GM23338 (cell line): ENCODE measurements at regions not wholly inside any gene's neighbourhood (a gene's known extent, or its start where the extent isn't known, plus 50 kb on each side); places are given as distances from the start of the nearest gene placed in this dataset.

Source experiments
- ATAC-seq: fragments of 200-7000 bp; cut with Tn5 transposase; 3 replicates; pipeline ENCODE4 v1.9.1; 2020
- DNase-seq: peaks from one replicate; pipeline ENCODE4 v3.0.0-alpha.2; 2015; ENCODE audit warnings: low spot score
- H2AFZ ChIP-seq: fragments of 200-600 bp; sonication (generic); 2 replicates; pipeline ENCODE4 v1.8.0; 2016; ENCODE audit warnings: antibody characterized with exemption, mild to moderate bottlenecking, moderate library complexity
- H3F3A ChIP-seq: fragments of 200-600 bp; sonication (generic); replicated peaks from 2 replicates; pipeline ENCODE4 v1.8.0; 2017; ENCODE audit warnings: antibody characterized with exemption, mixed run types, low read depth
- H3K27ac ChIP-seq: fragments of 200-600 bp; sonication (generic); 2 replicates; pipeline ENCODE4 v1.6.1; 2016; ENCODE audit warnings: low read depth
- H3K27me3 ChIP-seq: fragments of 200-600 bp; sonication (generic); 2 replicates; pipeline ENCODE4 v1.8.0; 2016; ENCODE audit warnings: mild to moderate bottlenecking, mixed run types, moderate library complexity; ENCODE audit not compliant: insufficient read depth
- H3K36me3 ChIP-seq: fragments of 200-600 bp; sonication (generic); 2 replicates; pipeline ENCODE4 v1.8.0; 2016; ENCODE audit warnings: mild to moderate bottlenecking; ENCODE audit not compliant: insufficient read depth
- H3K4me1 ChIP-seq: fragments of 200-600 bp; sonication (generic); 2 replicates; pipeline ENCODE4 v1.8.0; 2016; ENCODE audit warnings: mild to moderate bottlenecking, moderate library complexity; ENCODE audit not compliant: insufficient read depth
- H3K4me2 ChIP-seq: fragments of 200-600 bp; sonication (generic); 2 replicates; pipeline ENCODE4 v1.7.1; 2017; ENCODE audit warnings: mixed run types
- H3K4me3 ChIP-seq: fragments of 200-600 bp; sonication (generic); 2 replicates; pipeline ENCODE4 v1.6.1; 2016; ENCODE audit warnings: mixed run types
- H3K79me2 ChIP-seq: fragments of 200-600 bp; sonication (generic); replicated peaks from 2 replicates; pipeline ENCODE4 v1.8.0; 2017; ENCODE audit warnings: mild to moderate bottlenecking; ENCODE audit not compliant: insufficient read depth
- H3K9me2 ChIP-seq: fragments of 200-600 bp; sonication (generic); 2 replicates; pipeline ENCODE4 v1.8.0; 2017; ENCODE audit not compliant: insufficient read depth
- H4K20me1 ChIP-seq: fragments of 200-600 bp; sonication (generic); replicated peaks from 2 replicates; pipeline ENCODE4 v1.8.0; 2017; ENCODE audit warnings: mild to moderate bottlenecking; ENCODE audit not compliant: insufficient read depth
- H3K27ac Mint-ChIP-seq: 2 replicates; pipeline ENCODE4 v1.8.0; 2020; ENCODE audit warnings: inconsistent platforms, mild to moderate bottlenecking, moderate library complexity, mixed read lengths
- H3K27me3 Mint-ChIP-seq: 3 replicates; pipeline ENCODE4 v1.8.0; 2022; ENCODE audit warnings: low read depth, mild to moderate bottlenecking, moderate library complexity, mixed read lengths, inconsistent platforms; ENCODE audit not compliant: insufficient read depth, poor library complexity
- H3K36me3 Mint-ChIP-seq: 3 replicates; pipeline ENCODE4 v1.8.0; 2021; ENCODE audit warnings: low read depth, mild to moderate bottlenecking, inconsistent platforms, moderate library complexity, mixed read lengths
- H3K4me1 Mint-ChIP-seq: 3 replicates; pipeline ENCODE4 v1.8.0; 2020; ENCODE audit warnings: mild to moderate bottlenecking, inconsistent platforms, mixed read lengths
- H3K4me3 Mint-ChIP-seq: 3 replicates; pipeline ENCODE4 v1.8.0; 2021; ENCODE audit warnings: moderate library complexity, mild to moderate bottlenecking, inconsistent platforms, mixed read lengths
- H3K9me3 Mint-ChIP-seq: 3 replicates; pipeline ENCODE4 v1.8.0; 2020; ENCODE audit warnings: moderate library complexity, mild to moderate bottlenecking, inconsistent platforms, mixed read lengths
- CREB1 ChIP-seq: fragments of 250-450 bp; sonication (Bioruptor Pico); IDR thresholded peaks from 2 replicates; pipeline ENCODE4 v1.5.0; 2020; ENCODE audit warnings: low read depth, mild to moderate bottlenecking, moderate library complexity
- CTCF ChIP-seq, 2 experiments: fragments of 200-600 bp in 1 of 2; sonication (generic) in 1 of 2; conservative IDR thresholded peaks; 2 replicates each; pipeline versions ENCODE4 v1.5.1 to v1.6.1; 2016 to 2017; ENCODE audit warnings: antibody characterized with exemption in 2 of 2, low read depth in 2 of 2, mild to moderate bottlenecking in 2 of 2, moderate library complexity in 1 of 2
- EZH2 ChIP-seq: fragments of 200-600 bp; sonication (generic); IDR thresholded peaks from one replicate; pipeline ENCODE4 v1.8.0; 2017; ENCODE audit warnings: antibody characterized with exemption, mild to moderate bottlenecking, low read depth; ENCODE audit not compliant: unreplicated experiment
- JUNB ChIP-seq: IDR thresholded peaks from one replicate; pipeline ENCODE4 v1.6.1; 2016; ENCODE audit warnings: antibody characterized with exemption; ENCODE audit not compliant: unreplicated experiment
- NANOG ChIP-seq: IDR thresholded peaks from 2 replicates; pipeline ENCODE4 v1.6.1; 2016; ENCODE audit warnings: antibody characterized with exemption, borderline replicate concordance
- STAT1 ChIP-seq: IDR thresholded peaks from one replicate; pipeline ENCODE4 v1.6.1; 2016; ENCODE audit warnings: antibody characterized with exemption; ENCODE audit not compliant: unreplicated experiment
- ZNF331 ChIP-seq: fragments of 250-450 bp; sonication (Bioruptor Pico); IDR thresholded peaks from 2 replicates; pipeline ENCODE4 v1.5.0; 2020; ENCODE audit warnings: low read depth, mild to moderate bottlenecking, moderate library complexity
- TF ChIP-seq, protein P1 (sequence below): IDR thresholded peaks from 2 replicates; pipeline ENCODE4 v1.6.1; 2016; ENCODE audit warnings: antibody characterized with exemption
- TF ChIP-seq, protein P2 (sequence below): fragments of 250-450 bp; sonication (Bioruptor Pico); IDR thresholded peaks from 2 replicates; pipeline ENCODE4 v1.5.0; 2020; ENCODE audit warnings: mild to moderate bottlenecking, moderate library complexity

DNA sequence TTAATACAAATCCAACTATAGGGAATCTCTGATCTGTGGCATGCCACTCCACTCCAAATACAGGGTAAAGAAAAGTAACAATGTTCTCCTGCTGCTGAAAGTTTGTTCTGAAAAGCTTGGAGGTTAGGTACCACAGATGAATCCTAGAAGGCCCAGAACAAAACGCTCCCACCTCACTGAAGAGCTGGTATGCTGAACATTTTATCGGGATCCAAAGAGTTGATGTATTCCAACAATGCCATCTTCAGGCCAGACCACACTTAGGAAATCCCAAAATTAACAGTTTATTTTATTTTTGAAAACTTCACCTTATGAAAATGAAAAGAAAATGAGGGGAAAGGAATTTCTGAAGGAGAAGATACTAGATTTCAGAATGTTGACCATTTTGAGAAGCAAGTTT, 145.1 kb upstream of the CDH19 start:
- Histone ChIP-seq H2AFZ (no peak overlapping the region), H3F3A (no peaks in the 10 kb centered on the region), H3K36me3 (no peaks in the 10 kb centered on the region), H3K27me3 (no peaks in the 10 kb centered on the region), H4K20me1 (no peaks in the 10 kb centered on the region), H3K4me1 (no peaks in the 10 kb centered on the region), H3K4me3 (no peak overlapping the region), H3K4me2 (no peak overlapping the region), H3K79me2 (no peaks in the 10 kb centered on the region), H3K9me2 (no peaks in the 10 kb centered on the region), H3K27ac (no peak overlapping the region)
- no peak overlapping the region for H3K4me3 Mint-ChIP-seq
- H3K4me1 Mint-ChIP-seq = no peaks in the 10 kb centered on the region
- TF ChIP-seq CTCF (conservative IDR thresholded peaks at IDR 0.05; ENCODE audit: low read depth in 2 of 2) = peak; percentile 49 to 64
- no peak for TF ChIP-seq ZNF331 (CRISPR knock-in tag)
- no peak for TF ChIP-seq STAT1
- TF ChIP-seq, protein P1, sequence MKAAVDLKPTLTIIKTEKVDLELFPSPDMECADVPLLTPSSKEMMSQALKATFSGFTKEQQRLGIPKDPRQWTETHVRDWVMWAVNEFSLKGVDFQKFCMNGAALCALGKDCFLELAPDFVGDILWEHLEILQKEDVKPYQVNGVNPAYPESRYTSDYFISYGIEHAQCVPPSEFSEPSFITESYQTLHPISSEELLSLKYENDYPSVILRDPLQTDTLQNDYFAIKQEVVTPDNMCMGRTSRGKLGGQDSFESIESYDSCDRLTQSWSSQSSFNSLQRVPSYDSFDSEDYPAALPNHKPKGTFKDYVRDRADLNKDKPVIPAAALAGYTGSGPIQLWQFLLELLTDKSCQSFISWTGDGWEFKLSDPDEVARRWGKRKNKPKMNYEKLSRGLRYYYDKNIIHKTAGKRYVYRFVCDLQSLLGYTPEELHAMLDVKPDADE = no peak
- TF ChIP-seq EZH2 = no peak
- no peak for TF ChIP-seq JUNB
- H3K27ac Mint-ChIP-seq = no peak overlapping the region
- H3K36me3 Mint-ChIP-seq = no peaks in the 10 kb centered on the region
- DNase-seq (peak; percentile 36), ATAC-seq (peak; percentile 39; the same call in 1 of the 3 replicates)
- no peaks in the 10 kb centered on the region for H3K27me3 Mint-ChIP-seq
- no peaks in the 10 kb centered on the region for H3K9me3 Mint-ChIP-seq

DNA sequence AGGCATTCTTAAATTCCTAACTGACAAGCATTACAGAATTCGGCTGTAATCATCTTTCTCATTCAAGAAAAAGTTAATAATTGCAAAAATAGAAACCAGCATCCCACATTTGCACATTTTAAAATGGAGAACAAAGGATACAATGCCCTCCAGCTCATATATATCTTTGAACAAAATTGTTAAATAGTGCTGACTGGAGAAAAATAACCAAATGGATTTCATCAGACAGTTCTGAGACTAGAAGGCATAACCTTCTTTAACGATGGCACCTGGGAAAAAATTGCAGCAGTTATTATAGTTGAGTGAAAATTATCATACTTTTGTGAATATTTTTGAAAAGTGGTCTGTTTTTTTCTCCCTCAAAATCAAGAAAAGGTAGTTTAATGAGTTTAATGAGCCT, 138.9 kb upstream of the CDH19 start:
- no peaks in the 10 kb centered on the region for H3K36me3 ChIP-seq
- no peaks in the 10 kb centered on the region for H3K27me3 ChIP-seq
- no peaks in the 10 kb centered on the region for H3K9me2 ChIP-seq
- Mint-ChIP-seq H3K4me3 (no peak overlapping the region), H3K27ac (no peak overlapping the region), H3K27me3 (no peaks in the 10 kb centered on the region), H3K4me1 (no peaks in the 10 kb centered on the region), H3K9me3 (peaks cover 2% of the 10 kb centered on the region; the same call in 2 of the 3 replicates), H3K36me3 (no peaks in the 10 kb centered on the region)
- H3K4me3 ChIP-seq = no peak overlapping the region
- no peaks in the 10 kb centered on the region for H4K20me1 ChIP-seq
- no peaks in the 10 kb centered on the region for H3F3A ChIP-seq
- H2AFZ ChIP-seq = no peak overlapping the region
- H3K4me2 ChIP-seq = no peak overlapping the region
- DNase-seq = no peak
- ATAC-seq = no peak
- no peaks in the 10 kb centered on the region for H3K4me1 ChIP-seq
- no peak overlapping the region for H3K27ac ChIP-seq
- H3K79me2 ChIP-seq = no peaks in the 10 kb centered on the region
- TF ChIP-seq STAT1 (no peak), ZNF331 (CRISPR knock-in tag) (no peak), NANOG (no peak), CREB1 (CRISPR knock-in tag) (no peak), EZH2 (no peak), CTCF (conservative IDR thresholded peaks at IDR 0.05; ENCODE audit: low read depth in 2 of 2) (no peak), JUNB (no peak)
- TF ChIP-seq, protein P2, sequence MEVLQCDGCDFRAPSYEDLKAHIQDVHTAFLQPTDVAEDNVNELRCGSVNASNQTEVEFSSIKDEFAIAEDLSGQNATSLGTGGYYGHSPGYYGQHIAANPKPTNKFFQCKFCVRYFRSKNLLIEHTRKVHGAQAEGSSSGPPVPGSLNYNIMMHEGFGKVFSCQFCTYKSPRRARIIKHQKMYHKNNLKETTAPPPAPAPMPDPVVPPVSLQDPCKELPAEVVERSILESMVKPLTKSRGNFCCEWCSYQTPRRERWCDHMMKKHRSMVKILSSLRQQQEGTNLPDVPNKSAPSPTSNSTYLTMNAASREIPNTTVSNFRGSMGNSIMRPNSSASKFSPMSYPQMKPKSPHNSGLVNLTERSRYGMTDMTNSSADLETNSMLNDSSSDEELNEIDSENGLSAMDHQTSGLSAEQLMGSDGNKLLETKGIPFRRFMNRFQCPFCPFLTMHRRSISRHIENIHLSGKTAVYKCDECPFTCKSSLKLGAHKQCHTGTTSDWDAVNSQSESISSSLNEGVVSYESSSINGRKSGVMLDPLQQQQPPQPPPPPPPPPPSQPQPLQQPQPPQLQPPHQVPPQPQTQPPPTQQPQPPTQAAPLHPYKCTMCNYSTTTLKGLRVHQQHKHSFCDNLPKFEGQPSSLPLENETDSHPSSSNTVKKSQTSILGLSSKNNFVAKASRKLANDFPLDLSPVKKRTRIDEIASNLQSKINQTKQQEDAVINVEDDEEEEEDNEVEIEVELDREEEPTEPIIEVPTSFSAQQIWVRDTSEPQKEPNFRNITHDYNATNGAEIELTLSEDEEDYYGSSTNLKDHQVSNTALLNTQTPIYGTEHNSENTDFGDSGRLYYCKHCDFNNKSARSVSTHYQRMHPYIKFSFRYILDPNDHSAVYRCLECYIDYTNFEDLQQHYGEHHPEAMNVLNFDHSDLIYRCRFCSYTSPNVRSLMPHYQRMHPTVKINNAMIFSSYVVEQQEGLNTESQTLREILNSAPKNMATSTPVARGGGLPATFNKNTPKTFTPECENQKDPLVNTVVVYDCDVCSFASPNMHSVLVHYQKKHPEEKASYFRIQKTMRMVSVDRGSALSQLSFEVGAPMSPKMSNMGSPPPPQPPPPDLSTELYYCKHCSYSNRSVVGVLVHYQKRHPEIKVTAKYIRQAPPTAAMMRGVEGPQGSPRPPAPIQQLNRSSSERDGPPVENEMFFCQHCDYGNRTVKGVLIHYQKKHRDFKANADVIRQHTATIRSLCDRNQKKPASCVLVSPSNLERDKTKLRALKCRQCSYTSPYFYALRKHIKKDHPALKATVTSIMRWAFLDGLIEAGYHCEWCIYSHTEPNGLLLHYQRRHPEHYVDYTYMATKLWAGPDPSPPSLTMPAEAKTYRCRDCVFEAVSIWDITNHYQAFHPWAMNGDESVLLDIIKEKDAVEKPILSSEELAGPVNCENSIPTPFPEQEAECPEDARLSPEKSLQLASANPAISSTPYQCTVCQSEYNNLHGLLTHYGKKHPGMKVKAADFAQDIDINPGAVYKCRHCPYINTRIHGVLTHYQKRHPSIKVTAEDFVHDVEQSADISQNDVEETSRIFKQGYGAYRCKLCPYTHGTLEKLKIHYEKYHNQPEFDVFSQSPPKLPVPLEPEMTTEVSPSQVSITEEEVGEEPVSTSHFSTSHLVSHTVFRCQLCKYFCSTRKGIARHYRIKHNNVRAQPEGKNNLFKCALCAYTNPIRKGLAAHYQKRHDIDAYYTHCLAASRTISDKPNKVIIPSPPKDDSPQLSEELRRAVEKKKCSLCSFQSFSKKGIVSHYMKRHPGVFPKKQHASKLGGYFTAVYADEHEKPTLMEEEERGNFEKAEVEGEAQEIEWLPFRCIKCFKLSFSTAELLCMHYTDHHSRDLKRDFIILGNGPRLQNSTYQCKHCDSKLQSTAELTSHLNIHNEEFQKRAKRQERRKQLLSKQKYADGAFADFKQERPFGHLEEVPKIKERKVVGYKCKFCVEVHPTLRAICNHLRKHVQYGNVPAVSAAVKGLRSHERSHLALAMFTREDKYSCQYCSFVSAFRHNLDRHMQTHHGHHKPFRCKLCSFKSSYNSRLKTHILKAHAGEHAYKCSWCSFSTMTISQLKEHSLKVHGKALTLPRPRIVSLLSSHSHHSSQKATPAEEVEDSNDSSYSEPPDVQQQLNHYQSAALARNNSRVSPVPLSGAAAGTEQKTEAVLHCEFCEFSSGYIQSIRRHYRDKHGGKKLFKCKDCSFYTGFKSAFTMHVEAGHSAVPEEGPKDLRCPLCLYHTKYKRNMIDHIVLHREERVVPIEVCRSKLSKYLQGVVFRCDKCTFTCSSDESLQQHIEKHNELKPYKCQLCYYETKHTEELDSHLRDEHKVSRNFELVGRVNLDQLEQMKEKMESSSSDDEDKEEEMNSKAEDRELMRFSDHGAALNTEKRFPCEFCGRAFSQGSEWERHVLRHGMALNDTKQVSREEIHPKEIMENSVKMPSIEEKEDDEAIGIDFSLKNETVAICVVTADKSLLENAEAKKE (CRISPR knock-in tag) = no peak
